NB4 (cell line): ENCODE measurements at regions not wholly inside any gene's neighbourhood (a gene's known extent, or its start where the extent isn't known, plus 50 kb on each side); places are given as distances from the start of the nearest gene placed in this dataset.

Experiments
- MYC ChIP-seq: IDR thresholded peaks from 2 replicates; pipeline ENCODE4 v1.6.1; 2011; ENCODE audit warnings: low read depth, low read length
- POLR2A ChIP-seq: IDR thresholded peaks from 2 replicates; pipeline ENCODE4 v1.6.1; 2011; ENCODE audit warnings: mild to moderate bottlenecking; ENCODE audit not compliant: insufficient read length; ENCODE audit errors: extremely low read depth
- TF ChIP-seq, protein P1 (sequence below): IDR thresholded peaks from one replicate; pipeline ENCODE4 v1.5.1; 2012; ENCODE audit warnings: low read depth, low read length
- TF ChIP-seq, protein P2 (sequence below): IDR thresholded peaks from 2 replicates; pipeline ENCODE4 v1.6.1; 2011; ENCODE audit warnings: low read depth, low read length

DNA sequence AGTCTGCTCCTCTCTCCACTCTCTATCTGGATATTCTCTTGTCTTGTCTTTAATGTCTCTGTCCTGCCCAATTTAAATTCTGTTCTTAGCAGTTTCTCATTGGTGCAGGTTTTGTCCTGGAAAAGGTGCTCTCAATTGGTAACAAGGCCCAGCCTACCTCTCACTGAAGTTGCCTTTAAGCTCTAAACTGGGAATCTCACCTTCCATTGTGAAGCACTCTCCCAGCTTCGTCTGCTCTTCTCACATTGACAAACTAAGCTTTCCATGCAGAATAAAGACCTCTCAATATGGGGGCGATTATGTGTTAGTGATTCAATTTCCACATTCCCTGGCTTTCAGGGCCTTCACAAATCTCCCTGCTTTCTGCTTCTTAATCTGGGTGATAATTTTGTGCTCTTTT lies 1712.2 kb downstream of the GRIK2 start:
- TF ChIP-seq POLR2A, result no peak
- TF ChIP-seq, protein P1, sequence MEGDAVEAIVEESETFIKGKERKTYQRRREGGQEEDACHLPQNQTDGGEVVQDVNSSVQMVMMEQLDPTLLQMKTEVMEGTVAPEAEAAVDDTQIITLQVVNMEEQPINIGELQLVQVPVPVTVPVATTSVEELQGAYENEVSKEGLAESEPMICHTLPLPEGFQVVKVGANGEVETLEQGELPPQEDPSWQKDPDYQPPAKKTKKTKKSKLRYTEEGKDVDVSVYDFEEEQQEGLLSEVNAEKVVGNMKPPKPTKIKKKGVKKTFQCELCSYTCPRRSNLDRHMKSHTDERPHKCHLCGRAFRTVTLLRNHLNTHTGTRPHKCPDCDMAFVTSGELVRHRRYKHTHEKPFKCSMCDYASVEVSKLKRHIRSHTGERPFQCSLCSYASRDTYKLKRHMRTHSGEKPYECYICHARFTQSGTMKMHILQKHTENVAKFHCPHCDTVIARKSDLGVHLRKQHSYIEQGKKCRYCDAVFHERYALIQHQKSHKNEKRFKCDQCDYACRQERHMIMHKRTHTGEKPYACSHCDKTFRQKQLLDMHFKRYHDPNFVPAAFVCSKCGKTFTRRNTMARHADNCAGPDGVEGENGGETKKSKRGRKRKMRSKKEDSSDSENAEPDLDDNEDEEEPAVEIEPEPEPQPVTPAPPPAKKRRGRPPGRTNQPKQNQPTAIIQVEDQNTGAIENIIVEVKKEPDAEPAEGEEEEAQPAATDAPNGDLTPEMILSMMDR, result no peak
- no peak for TF ChIP-seq MYC
- TF ChIP-seq, protein P2, sequence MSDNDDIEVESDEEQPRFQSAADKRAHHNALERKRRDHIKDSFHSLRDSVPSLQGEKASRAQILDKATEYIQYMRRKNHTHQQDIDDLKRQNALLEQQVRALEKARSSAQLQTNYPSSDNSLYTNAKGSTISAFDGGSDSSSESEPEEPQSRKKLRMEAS, result no peak
